ENCODE measurements at regions not wholly inside any gene's neighbourhood (a gene's known extent, or its start where the extent isn't known, plus 50 kb on each side); places are given as distances from the start of the nearest gene placed in this dataset.
"Not testable (repeated sequence)": the region's sequence is repeated elsewhere in the genome, so short reads cannot be mapped to it uniquely, and the experiment has no call there.

GRCh38 chr3:151550025-151550618 lies 89.3 kb upstream of the IGSF10 start:
- DNase-seq = no peak

- DNase-seq = no peak
Measured at GRCh38 chr3:151548195-151548594, 87.3 kb upstream of the IGSF10 start.

DNA sequence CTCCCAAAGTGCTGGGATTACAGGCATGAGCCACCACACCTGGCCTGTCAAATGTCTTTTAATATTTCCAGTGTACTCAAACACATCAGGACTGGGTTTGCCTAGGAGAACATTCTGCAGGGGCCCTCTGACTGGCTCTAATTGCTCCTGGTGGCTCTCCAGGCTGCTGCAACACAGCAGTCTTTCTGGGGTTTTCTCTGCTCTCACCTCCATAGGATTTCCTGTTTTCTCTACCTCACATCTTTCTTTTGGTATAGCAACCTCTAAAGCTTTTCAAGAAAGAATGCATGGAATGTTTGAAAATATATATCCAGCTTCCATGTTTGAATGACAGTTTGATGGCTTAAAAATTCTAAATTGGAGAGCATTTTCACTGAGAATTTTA lies 83.3 kb upstream of the IGSF10 start:
- no peak for DNase-seq

- DNase-seq = no peak
Measured at GRCh38 chr3:151541178-151541577, 80.3 kb upstream of the IGSF10 start.

DNA sequence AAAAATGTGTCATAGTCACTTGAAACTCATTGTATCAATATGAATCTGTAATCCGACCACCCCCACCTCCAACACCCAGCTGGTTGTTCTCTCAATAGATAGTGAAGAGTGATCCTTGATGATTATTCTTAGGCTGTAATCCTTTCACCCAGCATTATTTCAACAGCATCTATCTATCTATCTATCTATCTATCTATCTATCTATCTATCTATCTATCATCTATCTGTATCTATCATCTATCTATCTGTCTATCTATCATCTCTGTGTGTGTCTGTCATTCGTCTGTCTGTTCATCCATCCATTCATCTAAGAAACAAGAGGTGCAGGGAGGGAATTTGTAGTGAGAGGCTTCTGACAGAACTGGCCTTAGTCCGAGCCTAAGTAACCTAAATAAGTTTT lies 78.7 kb upstream of the IGSF10 start:
- no peak for DNase-seq

DNA sequence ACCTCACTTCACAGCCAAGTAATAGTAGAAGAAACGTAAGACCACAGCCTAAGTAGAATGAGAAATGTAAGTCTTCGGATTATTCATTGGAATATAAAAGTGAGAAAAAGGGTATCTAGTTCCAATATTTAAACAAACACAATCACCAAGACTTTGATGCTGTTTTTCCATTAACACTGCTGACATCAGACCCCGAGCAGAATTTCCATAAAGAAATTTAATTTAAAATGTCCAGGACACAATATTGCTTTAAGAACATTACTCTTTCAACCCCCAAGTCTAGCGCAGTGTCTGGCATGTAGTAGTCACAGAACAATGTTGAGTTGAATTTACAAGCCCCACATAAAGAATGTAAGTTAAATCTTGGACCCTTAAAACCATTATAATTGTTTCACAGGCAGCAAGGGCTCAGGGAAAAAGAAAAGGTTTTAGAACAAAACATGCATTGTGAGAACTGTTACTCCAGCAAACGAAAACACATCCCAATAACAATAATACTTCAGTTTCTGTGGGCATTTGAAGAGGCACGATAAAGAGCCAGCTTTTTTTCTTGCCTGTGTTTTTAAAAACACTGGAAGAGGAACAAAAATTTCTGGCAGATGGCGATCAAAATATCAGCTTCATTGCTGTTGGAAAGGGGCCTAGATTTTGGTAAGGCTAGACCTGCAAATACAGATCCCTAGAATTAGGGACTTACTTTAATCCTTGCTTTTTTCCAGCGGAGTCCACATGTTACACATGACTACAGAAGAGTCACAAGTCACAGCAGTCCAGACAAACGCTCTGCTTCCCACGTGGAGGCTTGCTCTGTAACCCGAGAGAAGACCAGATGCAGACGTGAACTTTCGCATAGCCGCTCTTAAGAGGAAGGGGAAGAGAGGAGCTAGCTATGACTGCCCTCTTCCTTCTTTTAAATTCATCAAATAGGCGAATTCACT lies 77.9 kb upstream of the IGSF10 start:
- DNase-seq = no peak

DNA sequence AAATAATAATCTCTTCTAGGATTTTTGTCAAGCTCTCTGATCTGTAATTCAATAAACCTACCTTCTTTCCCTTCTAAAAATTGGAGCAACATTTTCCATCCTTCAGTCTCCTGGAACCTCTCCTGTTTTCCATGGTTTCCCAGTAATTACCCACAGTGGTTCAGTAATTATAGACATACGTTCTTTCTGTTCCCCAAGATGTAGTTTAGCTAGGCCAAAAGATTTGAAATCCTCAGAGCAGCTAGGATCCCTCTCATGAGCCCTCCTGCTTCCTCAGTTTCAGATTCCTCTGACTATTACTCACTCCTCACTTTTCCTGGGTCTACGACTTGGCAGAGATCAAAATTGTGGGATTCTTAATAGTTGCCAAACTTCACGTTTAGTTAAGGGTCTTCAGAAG lies 76.9 kb upstream of the IGSF10 start:
- DNase-seq = no peak

GRCh38 chr3:151526757-151527156 lies 65.9 kb upstream of the IGSF10 start:
- no peak for DNase-seq

DNA sequence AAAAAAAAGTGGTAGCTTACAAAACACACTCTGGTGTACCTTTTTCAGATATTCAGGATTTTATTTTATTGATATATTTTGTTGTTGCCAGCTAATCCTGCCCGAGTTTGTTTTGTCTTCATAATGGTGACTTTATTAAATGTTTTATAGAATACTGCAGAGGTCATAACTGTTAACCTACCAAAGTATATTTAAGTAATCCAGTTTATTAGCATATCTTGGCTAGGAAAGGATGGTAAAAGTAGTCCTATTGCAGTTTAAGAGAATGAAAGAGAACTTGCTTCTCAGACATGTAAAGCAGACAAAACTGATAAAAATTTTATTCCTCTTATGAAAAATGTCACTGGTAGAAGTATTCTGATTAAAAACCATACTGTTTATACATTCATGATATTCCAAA lies 59.2 kb upstream of the IGSF10 start:
- no peak for DNase-seq

- DNase-seq = not testable (repeated sequence)
Measured at GRCh38 chr3:151511433-151511832, 50.6 kb upstream of the IGSF10 start.
